ENCODE measurements at regions not wholly inside any gene's neighbourhood (a gene's known extent, or its start where the extent isn't known, plus 50 kb on each side); places are given as distances from the start of the nearest gene placed in this dataset.

DNA sequence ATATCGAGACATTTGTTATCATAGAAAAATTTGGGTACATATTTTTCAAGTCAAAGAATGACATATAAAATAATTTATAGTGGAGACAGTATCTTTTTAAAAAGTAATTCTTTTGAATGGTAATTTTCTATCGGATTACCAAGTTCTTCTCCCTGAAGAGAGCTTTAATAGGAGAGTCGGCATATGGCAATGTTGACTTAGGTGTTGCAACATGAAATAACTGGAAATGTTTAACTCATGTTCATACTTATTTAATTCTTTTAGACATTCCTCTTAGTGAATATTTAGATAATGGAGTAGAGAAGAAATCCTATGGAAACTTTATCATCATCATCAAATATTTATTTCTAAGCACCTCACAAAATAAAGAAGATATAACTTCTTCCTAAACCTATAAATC lies 118.2 kb upstream of the CTNND2 start:
- TF ChIP-seq YY1 (IDR thresholded peaks at IDR 0.05; ENCODE audit: insufficient read depth, insufficient read length) (no peak), SUZ12 (IDR thresholded peaks at IDR 0.05; ENCODE audit: extremely low read depth, insufficient read depth, insufficient read length) (no peak)

Data from NT2/D1 (cell line).